ENCODE measurements at regions not wholly inside any gene's neighbourhood (a gene's known extent, or its start where the extent isn't known, plus 50 kb on each side); places are given as distances from the start of the nearest gene placed in this dataset.
"Not testable (repeated sequence)": the region's sequence is repeated elsewhere in the genome, so short reads cannot be mapped to it uniquely, and the experiment has no call there.

DNA sequence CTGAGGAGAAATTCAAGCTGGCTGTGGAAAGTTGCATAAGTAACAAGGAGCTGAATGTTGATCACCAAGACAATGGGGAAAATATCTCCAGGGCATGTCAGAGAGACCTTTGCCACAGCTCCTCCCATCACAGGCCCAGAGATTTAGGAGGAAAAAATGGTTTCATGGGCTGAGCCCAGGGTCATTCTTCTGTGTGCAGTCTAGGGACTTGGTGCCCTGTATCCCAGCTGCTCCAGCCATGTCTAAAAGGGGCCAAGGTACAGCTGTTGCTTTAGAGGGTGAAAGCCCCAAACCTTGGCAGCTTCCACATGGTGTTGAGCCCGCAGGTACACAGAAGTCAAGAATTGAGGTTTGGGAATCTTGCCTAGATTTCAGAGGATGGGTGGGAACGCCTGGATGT is 439.8 kb upstream of the HNRNPA3 start:
- peaks cover 5% of the 10 kb centered on the region for H3K9me3 Mint-ChIP-seq
- H3K36me3 Mint-ChIP-seq (ENCODE audit: low read depth): no peaks in the 10 kb centered on the region
- peaks cover 8% of the 10 kb centered on the region for H3K27me3 Mint-ChIP-seq
- ATAC-seq (replicated peaks): no peak
- H3K27ac Mint-ChIP-seq: no peak overlapping the region
- H3K4me1 Mint-ChIP-seq: no peaks in the 10 kb centered on the region
- H3K4me3 Mint-ChIP-seq: no peak overlapping the region

DNA sequence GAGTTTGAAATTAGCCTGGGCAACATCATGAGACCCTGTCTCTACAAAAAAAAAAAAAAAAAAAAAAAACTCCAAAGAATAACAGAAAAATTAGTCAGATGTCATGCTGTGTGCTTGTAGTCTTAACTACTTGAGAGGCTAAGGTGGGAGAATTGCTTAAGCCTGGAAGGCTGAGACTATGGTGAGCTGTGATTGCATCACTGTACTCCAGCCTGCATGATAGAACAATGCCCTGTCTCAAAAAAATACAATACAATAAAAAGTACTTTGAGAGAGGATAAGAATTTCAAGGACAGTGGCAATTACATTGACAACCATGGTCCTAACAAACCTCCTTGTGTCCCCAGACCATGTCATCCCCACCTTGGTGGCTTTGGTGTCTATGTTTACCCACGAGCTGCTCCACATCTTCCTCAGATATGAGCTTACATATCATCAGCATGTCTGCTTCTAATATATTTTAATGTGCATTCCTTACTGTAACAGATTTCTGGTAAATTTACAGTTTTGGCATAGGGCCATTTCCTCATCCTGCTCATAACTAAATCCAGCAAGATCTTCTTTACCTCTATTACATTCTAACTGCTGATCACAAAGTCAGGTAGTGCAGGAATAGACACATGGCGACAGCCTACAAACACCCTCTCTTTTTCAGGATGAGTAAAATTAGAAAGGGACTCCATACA is 437.7 kb upstream of the HNRNPA3 start:
- no peak overlapping the region for H3K4me3 Mint-ChIP-seq
- H3K36me3 Mint-ChIP-seq (ENCODE audit: low read depth): no peaks in the 10 kb centered on the region
- H3K4me1 Mint-ChIP-seq: no peaks in the 10 kb centered on the region
- no peak overlapping the region for H3K27ac Mint-ChIP-seq
- peaks cover 8% of the 10 kb centered on the region for H3K9me3 Mint-ChIP-seq
- ATAC-seq (replicated peaks): no peak
- H3K27me3 Mint-ChIP-seq: peaks cover 4% of the 10 kb centered on the region

DNA sequence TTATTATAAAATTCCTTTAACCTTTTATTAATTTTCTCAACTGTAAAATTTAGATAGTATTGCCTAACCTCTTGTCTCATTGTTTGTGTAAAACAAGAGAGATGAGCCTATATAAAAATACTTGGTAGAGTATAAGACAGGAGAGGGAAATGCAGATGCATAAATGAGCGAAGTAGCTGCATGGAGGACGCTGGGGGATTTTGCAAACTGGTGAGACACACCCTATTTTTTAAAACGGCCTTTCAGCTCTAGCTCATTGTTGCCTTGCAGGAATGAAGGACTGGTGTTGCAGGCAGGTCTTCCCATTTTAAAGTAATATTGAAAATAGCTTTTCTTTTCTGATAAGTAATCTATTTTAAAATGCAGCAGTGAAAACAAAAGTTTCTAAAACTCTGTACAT is 435.3 kb upstream of the HNRNPA3 start:
- peaks cover 5% of the 10 kb centered on the region for H3K4me1 Mint-ChIP-seq
- H3K27me3 Mint-ChIP-seq: peaks cover 3% of the 10 kb centered on the region
- no peak overlapping the region for H3K4me3 Mint-ChIP-seq
- H3K9me3 Mint-ChIP-seq: peaks cover 18% of the 10 kb centered on the region
- H3K27ac Mint-ChIP-seq: no peak overlapping the region
- ATAC-seq (replicated peaks): no peak
- no peaks in the 10 kb centered on the region for H3K36me3 Mint-ChIP-seq (ENCODE audit: low read depth)

DNA sequence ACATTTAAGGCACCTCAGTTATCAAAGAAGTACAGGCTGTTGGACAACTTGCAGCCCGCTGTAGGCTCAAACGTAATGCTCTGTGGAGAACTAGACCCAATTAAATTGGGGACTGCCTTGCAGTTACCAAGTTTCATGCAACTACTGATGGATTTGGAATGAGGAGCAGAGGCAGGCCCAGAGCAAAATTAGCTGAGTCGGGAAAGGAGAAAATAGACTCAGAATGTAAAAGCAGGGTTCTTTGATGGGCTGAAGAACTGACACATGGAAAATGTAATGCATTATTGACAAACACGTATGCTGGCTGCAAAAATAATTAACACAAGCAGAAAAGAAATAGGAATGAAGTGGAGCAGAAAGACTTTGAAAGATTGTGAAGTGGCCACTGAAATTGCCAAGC is 432.7 kb upstream of the HNRNPA3 start:
- H3K36me3 Mint-ChIP-seq (ENCODE audit: low read depth): no peaks in the 10 kb centered on the region
- peaks cover 5% of the 10 kb centered on the region for H3K4me1 Mint-ChIP-seq
- ATAC-seq (replicated peaks): no peak
- H3K9me3 Mint-ChIP-seq: peaks cover 15% of the 10 kb centered on the region
- H3K27ac Mint-ChIP-seq: no peak overlapping the region
- H3K27me3 Mint-ChIP-seq: no peaks in the 10 kb centered on the region
- no peak overlapping the region for H3K4me3 Mint-ChIP-seq

DNA sequence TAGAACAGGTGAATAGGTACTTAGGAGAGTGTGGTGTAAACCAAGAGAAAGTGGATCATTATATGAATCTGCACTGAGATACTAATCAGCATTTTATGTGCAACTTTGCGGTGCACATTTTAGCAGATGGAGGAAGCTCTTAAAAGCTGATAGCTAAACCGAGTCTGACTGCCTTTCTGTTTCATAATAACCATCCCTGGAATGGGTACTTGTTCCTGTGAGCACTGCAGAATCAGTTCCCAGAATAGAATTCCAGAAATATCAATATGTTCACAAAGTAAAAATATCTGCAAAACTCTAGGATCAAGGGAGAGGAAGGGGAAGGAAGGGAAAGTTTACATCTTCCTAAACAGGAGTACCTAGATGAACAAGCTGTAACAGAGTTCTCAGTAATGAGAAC is 432.2 kb upstream of the HNRNPA3 start:
- no peaks in the 10 kb centered on the region for H3K27me3 Mint-ChIP-seq
- peaks cover 5% of the 10 kb centered on the region for H3K4me1 Mint-ChIP-seq
- ATAC-seq (replicated peaks): no peak
- H3K27ac Mint-ChIP-seq: no peak overlapping the region
- no peak overlapping the region for H3K4me3 Mint-ChIP-seq
- no peaks in the 10 kb centered on the region for H3K36me3 Mint-ChIP-seq (ENCODE audit: low read depth)
- H3K9me3 Mint-ChIP-seq: peaks cover 15% of the 10 kb centered on the region

DNA sequence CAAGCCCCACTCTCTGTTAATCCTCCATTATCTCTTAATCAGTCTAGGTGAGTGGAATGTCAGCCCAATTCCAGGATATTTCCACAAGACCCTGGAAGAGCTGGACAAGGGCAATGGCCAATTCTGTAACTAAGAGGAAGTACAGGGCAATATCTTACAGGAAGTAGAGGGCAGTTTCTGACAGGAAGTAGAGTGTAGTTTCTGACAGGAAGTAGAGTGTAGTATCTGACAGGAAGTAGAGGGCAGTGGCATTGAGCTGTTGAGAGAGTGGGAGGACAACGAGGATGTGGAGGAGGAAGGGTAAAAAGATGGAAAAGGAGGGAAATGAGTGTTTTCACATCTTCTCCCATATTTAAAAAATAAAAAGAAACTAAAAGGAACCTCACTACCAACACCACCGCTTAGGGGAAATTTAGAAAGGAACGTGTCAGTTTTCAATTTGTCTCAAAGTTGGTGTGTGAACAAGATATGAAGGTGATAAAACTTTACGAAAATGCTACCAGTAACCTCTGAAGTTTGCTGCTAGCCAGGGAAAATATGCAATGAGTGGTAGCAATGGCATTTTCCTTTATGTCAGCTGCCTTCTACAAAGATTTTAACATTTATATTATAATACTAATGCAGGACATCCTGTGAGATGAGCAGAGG is 430.9 kb upstream of the HNRNPA3 start:
- Mint-ChIP-seq H3K27me3 (no peaks in the 10 kb centered on the region), H3K9me3 (peaks cover 15% of the 10 kb centered on the region), H3K4me1 (peaks cover 5% of the 10 kb centered on the region), H3K27ac (peak overlapping the region; percentile 12), H3K36me3 (ENCODE audit: low read depth) (no peaks in the 10 kb centered on the region), H3K4me3 (no peak overlapping the region)
- ATAC-seq (replicated peaks): no peak

DNA sequence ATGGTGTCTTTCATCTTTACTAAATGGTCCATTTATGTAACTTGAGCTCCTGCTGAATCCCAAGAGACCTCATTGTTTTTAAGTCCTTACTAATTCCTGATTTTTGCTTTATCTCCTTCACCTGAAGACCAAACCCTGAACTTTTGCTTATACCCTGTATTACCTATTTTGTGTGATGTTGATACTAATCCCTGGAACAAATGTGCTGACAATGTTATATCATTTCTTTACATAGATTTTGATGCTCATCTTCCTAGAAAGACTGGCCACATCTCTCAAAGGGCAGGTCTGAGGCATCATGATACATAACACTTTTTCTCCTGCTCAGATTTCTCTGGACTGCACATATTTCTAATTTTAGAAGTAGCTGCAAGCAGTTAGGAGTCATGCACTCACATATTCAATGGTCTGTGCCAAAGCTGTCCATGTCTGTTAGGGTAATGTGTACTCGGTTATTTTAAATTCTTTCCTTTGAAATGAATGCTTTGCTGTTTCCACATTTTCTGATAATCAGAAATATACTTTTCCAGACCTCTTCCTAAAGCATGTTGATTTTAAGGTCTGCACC is 427.9 kb upstream of the HNRNPA3 start:
- H3K4me3 Mint-ChIP-seq: no peak overlapping the region
- no peak for ATAC-seq (replicated peaks)
- H3K4me1 Mint-ChIP-seq: peaks cover 5% of the 10 kb centered on the region
- no peaks in the 10 kb centered on the region for H3K27me3 Mint-ChIP-seq
- no peaks in the 10 kb centered on the region for H3K36me3 Mint-ChIP-seq (ENCODE audit: low read depth)
- H3K9me3 Mint-ChIP-seq: peaks cover 12% of the 10 kb centered on the region
- H3K27ac Mint-ChIP-seq: no peak overlapping the region

DNA sequence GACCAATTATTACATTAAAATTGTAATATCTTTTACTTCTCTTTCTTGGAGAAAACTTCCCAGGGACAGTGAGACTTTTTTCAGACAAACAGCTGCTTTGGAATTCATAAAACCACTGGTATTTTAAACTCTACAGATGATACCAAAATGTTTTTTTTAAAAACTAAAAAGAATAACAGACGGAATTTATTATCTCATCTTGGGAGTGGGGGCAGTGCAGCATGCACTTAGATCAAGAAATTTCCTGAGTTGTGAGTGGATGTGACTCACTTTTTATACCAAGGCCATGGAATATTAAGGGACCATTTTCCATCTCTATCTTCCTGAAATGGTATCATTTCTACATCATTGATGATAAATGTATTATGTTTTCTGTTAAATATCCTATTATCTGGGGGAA is 422.8 kb upstream of the HNRNPA3 start:
- Mint-ChIP-seq H3K36me3 (ENCODE audit: low read depth) (no peaks in the 10 kb centered on the region), H3K4me3 (no peak overlapping the region), H3K27me3 (peaks cover 26% of the 10 kb centered on the region), H3K27ac (no peak overlapping the region), H3K4me1 (no peaks in the 10 kb centered on the region), H3K9me3 (no peaks in the 10 kb centered on the region)
- ATAC-seq (replicated peaks): no peak

DNA sequence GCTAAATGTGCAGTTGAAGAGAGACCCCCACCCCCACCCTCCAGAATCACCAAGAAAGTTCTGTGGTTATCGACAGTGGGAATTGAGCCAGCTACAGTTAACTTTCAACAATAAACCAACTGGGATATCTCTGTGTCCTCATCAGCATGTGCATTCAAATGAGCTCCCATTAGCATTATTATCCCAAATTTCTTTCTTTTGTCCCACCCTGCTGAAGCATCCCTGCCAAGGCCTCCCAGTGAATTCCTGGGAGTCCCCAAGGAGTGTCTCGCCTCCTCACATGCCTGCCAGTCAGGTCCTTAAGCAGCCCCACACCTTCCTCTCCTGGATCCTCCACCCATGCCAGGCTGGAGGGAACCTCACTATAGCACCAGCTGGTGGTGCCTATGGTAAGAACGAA is 422.1 kb upstream of the HNRNPA3 start:
- no peaks in the 10 kb centered on the region for H3K4me1 Mint-ChIP-seq
- no peak for ATAC-seq (replicated peaks)
- no peaks in the 10 kb centered on the region for H3K9me3 Mint-ChIP-seq
- H3K36me3 Mint-ChIP-seq (ENCODE audit: low read depth): no peaks in the 10 kb centered on the region
- H3K4me3 Mint-ChIP-seq: no peak overlapping the region
- peaks cover 30% of the 10 kb centered on the region for H3K27me3 Mint-ChIP-seq
- H3K27ac Mint-ChIP-seq: no peak overlapping the region

DNA sequence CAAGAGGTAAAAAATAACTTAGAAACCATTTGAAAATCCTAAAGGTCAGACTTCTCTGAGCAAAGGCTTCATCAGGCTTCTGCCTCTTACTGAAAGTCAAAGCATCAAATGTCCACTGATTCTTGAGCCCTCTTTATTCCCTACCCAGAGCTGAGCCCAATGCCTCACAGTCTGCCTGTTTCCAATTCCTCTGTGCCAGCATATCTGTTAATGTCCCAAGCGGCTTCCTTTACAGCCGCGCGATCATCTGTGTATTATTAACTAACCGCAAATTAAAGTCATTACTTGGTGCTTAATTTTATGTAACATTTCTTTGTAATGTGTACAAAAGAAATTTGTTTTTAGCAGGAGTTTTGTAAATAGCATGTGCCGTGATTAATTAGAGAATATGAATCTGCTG is 418.8 kb upstream of the HNRNPA3 start:
- Mint-ChIP-seq H3K9me3 (no peaks in the 10 kb centered on the region), H3K27me3 (peaks cover 34% of the 10 kb centered on the region), H3K4me3 (no peak overlapping the region), H3K4me1 (no peaks in the 10 kb centered on the region), H3K36me3 (ENCODE audit: low read depth) (no peaks in the 10 kb centered on the region), H3K27ac (no peak overlapping the region)
- ATAC-seq (replicated peaks): no peak

DNA sequence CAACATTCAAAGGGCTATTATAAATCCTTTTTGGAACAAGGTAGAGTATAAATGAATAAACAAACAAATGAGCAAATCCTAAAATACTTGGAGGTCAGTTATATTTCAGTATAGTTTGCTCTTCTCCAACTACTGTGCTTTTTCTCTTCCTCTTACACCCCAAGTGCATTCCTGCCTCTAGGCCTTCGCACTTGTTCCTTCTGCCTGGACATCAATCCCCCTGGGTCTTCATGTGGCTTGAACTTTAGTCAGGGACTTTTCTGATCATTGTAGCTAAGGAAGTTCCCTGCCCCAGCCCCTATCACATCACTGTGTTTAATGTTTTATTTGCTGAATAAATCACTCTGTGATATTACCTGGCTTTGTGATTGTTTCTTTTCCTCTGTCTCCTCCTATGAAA is 418.2 kb upstream of the HNRNPA3 start:
- Mint-ChIP-seq H3K27ac (no peak overlapping the region), H3K4me1 (no peaks in the 10 kb centered on the region), H3K36me3 (ENCODE audit: low read depth) (no peaks in the 10 kb centered on the region), H3K9me3 (no peaks in the 10 kb centered on the region), H3K4me3 (no peak overlapping the region), H3K27me3 (peaks cover 34% of the 10 kb centered on the region)
- no peak for ATAC-seq (replicated peaks)

DNA sequence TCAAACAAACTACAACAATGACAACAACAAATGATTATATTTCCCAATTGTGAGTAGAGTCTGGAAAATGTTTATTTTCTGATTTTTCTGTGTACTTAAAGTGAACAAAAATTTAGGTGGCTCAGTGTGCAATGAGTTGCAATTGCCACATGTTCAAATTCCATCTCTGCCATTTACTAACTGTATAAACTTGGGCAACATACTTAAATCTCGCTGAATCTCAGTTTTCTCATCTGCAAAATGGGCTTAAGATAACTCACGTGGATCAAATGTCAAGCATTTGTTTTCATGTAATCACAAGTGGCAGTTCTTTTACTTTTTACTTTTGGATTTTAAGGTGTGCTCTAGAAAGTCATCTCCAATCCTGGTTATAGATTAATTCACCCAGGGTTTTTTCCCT is 416.8 kb upstream of the HNRNPA3 start:
- Mint-ChIP-seq H3K27me3 (peaks cover 27% of the 10 kb centered on the region), H3K9me3 (no peaks in the 10 kb centered on the region), H3K4me1 (no peaks in the 10 kb centered on the region), H3K4me3 (no peak overlapping the region), H3K36me3 (ENCODE audit: low read depth) (no peaks in the 10 kb centered on the region), H3K27ac (no peak overlapping the region)
- ATAC-seq (replicated peaks): no peak

DNA sequence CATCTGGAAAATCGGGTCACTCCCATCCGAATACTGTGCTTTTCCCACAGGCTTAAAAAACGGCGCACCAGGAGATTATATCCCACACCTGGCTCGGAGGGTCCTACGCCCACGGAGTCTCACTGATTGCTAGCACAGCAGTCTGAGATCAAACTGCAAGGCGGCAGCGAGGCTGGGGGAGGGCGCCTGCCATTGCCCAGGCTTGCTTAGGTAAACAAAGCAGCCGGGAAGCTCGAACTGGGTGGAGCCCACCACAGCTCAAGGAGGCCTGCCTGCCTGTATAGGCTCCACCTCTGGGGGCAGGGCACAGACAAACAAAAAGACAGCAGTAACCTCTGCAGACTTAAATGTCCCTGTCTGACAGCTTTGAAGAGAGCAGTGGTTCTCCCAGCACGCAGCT is 415.9 kb upstream of the HNRNPA3 start:
- H3K4me3 Mint-ChIP-seq: not testable (repeated sequence)

DNA sequence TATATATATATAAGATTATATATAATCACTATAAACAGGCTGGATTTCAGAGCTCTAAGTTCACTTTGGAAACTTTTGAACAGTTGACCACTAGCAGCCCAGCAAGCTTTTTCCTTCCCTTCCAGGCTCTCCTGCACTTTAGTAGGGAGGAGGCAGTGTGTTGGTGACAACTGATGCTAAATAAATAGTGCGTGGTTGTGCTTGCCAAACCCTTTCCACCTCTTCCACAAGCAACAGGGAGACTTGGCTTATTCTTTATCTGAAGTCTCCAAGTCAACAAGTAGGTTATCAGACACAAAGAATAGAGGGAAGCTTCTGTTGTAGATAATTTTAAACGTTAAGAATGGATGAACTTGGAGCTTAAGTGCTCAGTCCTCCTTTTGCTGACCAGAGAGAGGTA is 408.2 kb upstream of the HNRNPA3 start:
- no peak overlapping the region for H3K4me3 Mint-ChIP-seq
- H3K36me3 Mint-ChIP-seq (ENCODE audit: low read depth): no peaks in the 10 kb centered on the region
- no peaks in the 10 kb centered on the region for H3K27me3 Mint-ChIP-seq
- no peak for ATAC-seq (replicated peaks)
- no peaks in the 10 kb centered on the region for H3K4me1 Mint-ChIP-seq
- no peaks in the 10 kb centered on the region for H3K9me3 Mint-ChIP-seq
- no peak overlapping the region for H3K27ac Mint-ChIP-seq

More for the DNA sequence above, 415.9 kb upstream of the HNRNPA3 start:
- not testable (repeated sequence) for H3K4me1 Mint-ChIP-seq; H3K36me3 Mint-ChIP-seq (ENCODE audit: low read depth); H3K27ac Mint-ChIP-seq; H3K9me3 Mint-ChIP-seq; ATAC-seq (replicated peaks)
- peaks cover 20% of the 10 kb centered on the region for H3K27me3 Mint-ChIP-seq

DNA sequence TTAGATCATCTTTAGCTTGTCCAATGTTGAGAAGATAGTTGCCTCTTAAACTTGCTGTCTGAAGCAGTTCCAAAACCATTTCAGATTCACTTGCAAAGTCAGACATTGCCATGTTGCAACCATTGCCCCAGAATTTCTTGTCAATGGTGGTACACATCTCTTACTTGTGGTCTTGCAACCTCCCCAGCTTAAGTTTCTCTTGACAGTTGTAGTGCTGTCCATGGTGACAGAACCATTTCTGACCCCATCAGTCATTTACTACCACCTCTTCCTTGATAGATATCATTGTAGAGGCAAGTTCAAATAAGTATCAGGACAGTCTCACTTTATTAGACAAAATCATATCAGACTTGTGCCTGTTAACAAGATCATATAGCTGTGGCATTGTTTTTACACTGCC is 407.2 kb upstream of the HNRNPA3 start:
- H3K4me3 Mint-ChIP-seq: no peak overlapping the region
- no peak for ATAC-seq (replicated peaks)
- H3K36me3 Mint-ChIP-seq (ENCODE audit: low read depth): no peaks in the 10 kb centered on the region
- H3K27ac Mint-ChIP-seq: no peak overlapping the region
- H3K9me3 Mint-ChIP-seq: no peaks in the 10 kb centered on the region
- no peaks in the 10 kb centered on the region for H3K27me3 Mint-ChIP-seq
- no peaks in the 10 kb centered on the region for H3K4me1 Mint-ChIP-seq

All from activated T-helper 17 cell treated with anti-CD3 and anti-CD28 coated beads, Interleukin-2, amount 50 U/mL, for 72 hours (primary cell).